HUES6 (cell line): ENCODE measurements at regions not wholly inside any gene's neighbourhood (a gene's known extent, or its start where the extent isn't known, plus 50 kb on each side); places are given as distances from the start of the nearest gene placed in this dataset.

Source experiments
- H3K27ac ChIP-seq: 2 replicates; pipeline ENCODE4 v1.7.0; 2013; ENCODE audit warnings: low read depth, mild to moderate bottlenecking, low read length, inconsistent platforms
- H3K27me3 ChIP-seq: 2 replicates; pipeline ENCODE4 v1.6.1; 2013; ENCODE audit warnings: low read length; ENCODE audit not compliant: control insufficient read depth, insufficient read depth
- H3K36me3 ChIP-seq: 2 replicates; pipeline ENCODE4 v1.6.1; 2013; ENCODE audit warnings: low read length; ENCODE audit not compliant: control insufficient read depth, insufficient read depth
- H3K4me1 ChIP-seq: 2 replicates; pipeline ENCODE4 v1.6.1; 2013; ENCODE audit warnings: low read length; ENCODE audit not compliant: control insufficient read depth, insufficient read depth
- H3K4me3 ChIP-seq: 2 replicates; pipeline ENCODE4 v1.5.1; 2013; ENCODE audit warnings: low read depth, low read length
- H3K9ac ChIP-seq: one replicate; pipeline ENCODE4 v1.6.1; 2013; ENCODE audit warnings: mild to moderate bottlenecking, low read length
- H3K9me3 ChIP-seq: 2 replicates; pipeline ENCODE4 v1.6.1; 2013; ENCODE audit warnings: low read depth, low read length; ENCODE audit not compliant: control insufficient read depth, insufficient read depth

GRCh38 chr3:16821053-16821452 is 63.7 kb upstream of the PLCL2 start:
- no peaks in the 10 kb centered on the region for H3K4me1 ChIP-seq
- no peaks in the 10 kb centered on the region for H3K36me3 ChIP-seq
- H3K9ac ChIP-seq: no peak overlapping the region
- no peaks in the 10 kb centered on the region for H3K27me3 ChIP-seq
- H3K27ac ChIP-seq: no peak overlapping the region
- no peak overlapping the region for H3K4me3 ChIP-seq
- H3K9me3 ChIP-seq: no peaks in the 10 kb centered on the region

GRCh38 chr3:16824081-16824696 is 60.6 kb upstream of the PLCL2 start:
- Histone ChIP-seq H3K4me1 (0 out of 2 replicates have a peak, but pooled peaks cover 3% of the 10 kb centered on the region), H3K9me3 (no peaks in the 10 kb centered on the region), H3K4me3 (no peak overlapping the region), H3K27ac (no peak overlapping the region), H3K27me3 (no peaks in the 10 kb centered on the region), H3K36me3 (no peaks in the 10 kb centered on the region), H3K9ac (no peak overlapping the region)

DNA sequence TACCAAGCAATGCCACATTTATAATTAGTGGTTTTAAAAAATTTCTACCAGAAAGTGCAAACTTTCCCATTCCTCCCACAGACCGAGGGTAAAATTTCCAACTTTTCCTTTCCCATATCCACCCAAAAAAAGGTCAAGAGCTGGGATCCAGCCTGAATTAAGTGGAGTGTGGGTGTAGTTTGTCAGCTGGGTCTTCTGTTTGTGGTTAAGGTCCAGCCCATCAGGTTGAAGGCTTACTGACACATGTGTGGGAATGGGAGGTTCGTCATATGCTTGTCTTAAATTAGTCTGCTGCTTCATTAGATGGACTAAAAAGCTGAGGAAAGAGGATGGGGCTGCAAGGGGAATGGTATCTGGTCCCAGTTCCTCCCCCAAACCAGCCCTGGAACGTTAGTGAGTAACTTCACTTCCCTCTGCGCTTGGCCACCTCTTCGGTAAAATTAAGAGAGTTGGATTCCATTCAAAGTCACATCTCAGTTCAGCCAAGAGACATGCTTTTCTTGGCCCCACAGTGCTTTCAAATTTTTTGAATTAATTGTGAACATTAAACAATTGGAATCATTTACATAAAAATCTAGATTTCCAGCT is 59.0 kb upstream of the PLCL2 start:
- Histone ChIP-seq H3K4me1 (0 out of 2 replicates have a peak, but pooled peaks cover 3% of the 10 kb centered on the region), H3K27ac (no peak overlapping the region), H3K4me3 (no peak overlapping the region), H3K9me3 (no peaks in the 10 kb centered on the region), H3K9ac (no peak overlapping the region), H3K36me3 (no peaks in the 10 kb centered on the region), H3K27me3 (no peaks in the 10 kb centered on the region)

DNA sequence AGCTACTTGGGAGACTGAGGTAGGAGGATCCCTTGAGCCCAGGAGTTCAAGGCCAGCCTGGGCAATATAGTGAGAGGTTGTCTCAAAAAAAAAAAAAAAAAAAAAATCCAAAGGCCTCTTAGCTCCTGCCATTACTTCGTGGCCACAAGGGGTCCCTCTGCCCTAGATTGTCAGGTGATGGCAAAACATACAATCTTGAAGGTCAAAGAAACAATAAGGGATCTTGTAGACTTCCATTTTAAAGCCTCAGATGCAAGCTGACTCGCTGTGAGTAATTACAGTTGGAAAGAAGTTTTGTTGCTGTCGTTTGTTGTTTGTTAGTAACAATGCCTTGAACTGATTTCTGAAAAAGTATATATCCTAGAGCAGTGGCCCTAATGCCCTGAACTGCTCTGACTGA is 55.9 kb upstream of the PLCL2 start:
- H3K36me3 ChIP-seq: no peaks in the 10 kb centered on the region
- no peak overlapping the region for H3K4me3 ChIP-seq
- H3K9ac ChIP-seq: no peak overlapping the region
- H3K9me3 ChIP-seq: no peaks in the 10 kb centered on the region
- 0 out of 2 replicates have a peak, but pooled peaks cover 3% of the 10 kb centered on the region for H3K4me1 ChIP-seq
- H3K27ac ChIP-seq: no peak overlapping the region
- no peaks in the 10 kb centered on the region for H3K27me3 ChIP-seq

GRCh38 chr3:16831846-16832245 is 52.9 kb upstream of the PLCL2 start:
- 0 out of 2 replicates have a peak, but pooled peaks cover 3% of the 10 kb centered on the region for H3K4me1 ChIP-seq
- H3K9me3 ChIP-seq: no peaks in the 10 kb centered on the region
- no peak overlapping the region for H3K27ac ChIP-seq
- no peak overlapping the region for H3K9ac ChIP-seq
- no peak overlapping the region for H3K4me3 ChIP-seq
- no peaks in the 10 kb centered on the region for H3K27me3 ChIP-seq
- H3K36me3 ChIP-seq: no peaks in the 10 kb centered on the region

DNA sequence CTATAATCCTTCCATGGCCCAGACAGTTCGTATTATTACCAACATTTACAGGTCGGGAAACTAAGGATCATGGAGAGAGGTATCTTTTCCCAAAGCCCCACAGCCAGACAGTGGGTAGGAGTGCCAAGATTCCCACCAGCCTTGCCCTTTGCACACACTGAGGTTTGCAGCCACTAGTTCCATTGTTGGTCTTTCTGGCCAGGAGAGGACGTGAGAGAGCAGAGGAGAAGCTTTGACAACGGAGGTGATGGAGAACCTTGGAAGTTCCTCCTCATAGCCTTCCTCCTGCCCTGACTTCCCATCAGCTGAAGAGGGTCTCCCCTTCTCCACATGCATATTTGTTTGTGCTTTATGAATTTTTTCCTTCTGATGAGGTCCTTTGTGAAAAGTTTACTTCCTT is 50.5 kb upstream of the PLCL2 start:
- no peak overlapping the region for H3K4me3 ChIP-seq
- H3K27me3 ChIP-seq: no peaks in the 10 kb centered on the region
- H3K9me3 ChIP-seq: no peaks in the 10 kb centered on the region
- H3K36me3 ChIP-seq: no peaks in the 10 kb centered on the region
- no peaks in the 10 kb centered on the region; the same call in 1 of the 2 replicates for H3K4me1 ChIP-seq
- no peak overlapping the region for H3K27ac ChIP-seq
- H3K9ac ChIP-seq: no peak overlapping the region

- H3K9ac ChIP-seq: no peak overlapping the region
These were observed 50.0 kb upstream of the PLCL2 start for GRCh38 chr3:16834753-16835152.

More at GRCh38 chr3:16834753-16835152, 50.0 kb upstream of the PLCL2 start:
- H3K4me3 ChIP-seq: no peak overlapping the region
- no peak overlapping the region for H3K27ac ChIP-seq
- H3K4me1 ChIP-seq: no peaks in the 10 kb centered on the region; the same call in 1 of the 2 replicates
- H3K27me3 ChIP-seq: no peaks in the 10 kb centered on the region
- H3K36me3 ChIP-seq: no peaks in the 10 kb centered on the region
- H3K9me3 ChIP-seq: no peaks in the 10 kb centered on the region
